ENCODE measurements at regions not wholly inside any gene's neighbourhood (a gene's known extent, or its start where the extent isn't known, plus 50 kb on each side); places are given as distances from the start of the nearest gene placed in this dataset.
A peak's percentile ranks its signal among the peaks of the same experiment; 100 is the strongest.
"Not testable (repeated sequence)": the region's sequence is repeated elsewhere in the genome, so short reads cannot be mapped to it uniquely, and the experiment has no call there.

DNA sequence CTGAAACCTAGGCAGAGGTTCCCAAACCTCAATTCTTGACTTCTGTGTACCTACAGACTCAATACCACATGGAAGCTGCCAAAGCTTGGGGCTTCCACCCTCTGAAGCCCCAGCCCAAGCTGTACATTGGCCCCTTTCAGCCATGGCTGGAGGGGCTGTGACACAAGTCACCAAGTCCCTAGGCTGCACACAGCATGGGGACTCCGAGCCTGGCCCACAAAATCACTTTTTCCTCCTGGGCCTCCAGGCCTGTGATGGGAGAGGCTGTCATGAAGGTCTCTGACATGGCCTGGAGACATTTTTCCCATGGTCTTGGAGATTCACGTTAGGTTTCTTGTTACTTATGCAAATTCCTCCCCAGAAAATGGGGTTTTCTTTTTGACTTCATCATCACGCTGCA, 217.5 kb upstream of the ALCAM start:
- not testable (repeated sequence) for DNase-seq

DNA sequence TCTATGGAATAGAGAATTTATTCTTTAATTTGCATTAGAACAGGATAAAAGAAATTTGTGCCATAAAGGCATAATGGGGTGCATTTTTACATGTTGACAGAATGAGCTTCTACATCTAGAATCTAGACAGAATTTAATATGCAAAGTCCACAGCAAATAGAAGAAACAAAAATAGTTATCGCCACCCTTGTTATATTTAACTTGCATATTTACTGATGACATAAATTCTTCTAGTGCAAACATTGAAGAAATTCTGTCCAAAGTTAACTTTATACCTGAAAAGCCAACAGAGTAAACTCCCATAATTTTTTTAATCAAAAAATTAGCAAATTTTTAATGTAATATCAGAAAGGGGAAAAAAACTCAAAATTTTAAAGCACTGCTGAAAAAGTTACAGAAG, 213.7 kb upstream of the ALCAM start:
- no peak for DNase-seq

DNA sequence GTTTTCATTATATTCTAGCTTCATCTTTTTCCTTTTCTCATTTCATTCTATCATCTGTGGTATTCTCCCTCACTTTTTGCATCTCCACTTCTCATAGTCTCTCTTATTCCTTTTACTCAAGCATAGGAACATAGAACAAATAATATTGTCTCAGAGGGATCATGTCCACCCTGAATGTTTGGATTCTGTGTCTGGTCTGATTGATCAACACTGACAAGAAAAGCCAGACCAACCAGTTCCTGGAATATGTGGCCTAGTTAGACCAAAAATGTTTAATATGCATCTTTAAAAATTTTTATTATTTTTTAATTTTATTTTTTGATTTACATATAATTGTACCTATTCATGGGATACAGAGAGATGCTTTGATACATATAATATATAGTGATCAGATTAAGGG, 212.0 kb upstream of the ALCAM start:
- DNase-seq, result no peak

DNA sequence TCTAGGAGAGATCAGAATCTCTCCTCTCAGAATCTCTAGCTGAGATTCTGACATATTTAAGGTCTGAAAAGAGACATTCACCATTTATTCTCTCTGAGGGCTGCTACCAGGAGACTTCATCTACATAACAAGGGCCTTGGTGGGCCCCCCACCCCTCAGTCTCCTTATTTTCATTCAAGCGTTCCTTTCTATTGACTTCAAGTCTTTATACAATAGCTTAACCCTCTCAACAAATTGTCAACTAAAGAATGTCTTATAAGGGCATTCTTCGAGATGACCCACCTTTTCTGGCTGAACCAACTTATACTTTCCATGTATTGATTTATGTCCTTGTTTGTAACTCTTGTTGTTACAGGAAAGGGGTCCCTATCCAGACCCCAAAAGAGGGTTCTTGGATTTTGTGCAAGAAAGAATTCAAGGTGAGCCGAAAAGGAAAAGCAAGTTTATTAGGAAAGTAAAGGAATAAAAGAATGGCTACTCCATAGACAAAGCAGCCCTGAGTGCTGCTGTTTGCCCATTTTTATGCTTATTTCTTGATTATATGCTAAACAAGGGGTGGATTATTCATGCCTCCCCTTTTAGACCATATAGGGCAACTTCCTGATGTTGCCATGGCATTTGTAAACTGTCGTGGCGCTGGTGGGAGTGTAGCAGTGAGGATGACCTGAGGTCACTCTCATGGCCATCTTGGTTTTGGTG, 209.5 kb upstream of the ALCAM start:
- no peak for DNase-seq

DNA sequence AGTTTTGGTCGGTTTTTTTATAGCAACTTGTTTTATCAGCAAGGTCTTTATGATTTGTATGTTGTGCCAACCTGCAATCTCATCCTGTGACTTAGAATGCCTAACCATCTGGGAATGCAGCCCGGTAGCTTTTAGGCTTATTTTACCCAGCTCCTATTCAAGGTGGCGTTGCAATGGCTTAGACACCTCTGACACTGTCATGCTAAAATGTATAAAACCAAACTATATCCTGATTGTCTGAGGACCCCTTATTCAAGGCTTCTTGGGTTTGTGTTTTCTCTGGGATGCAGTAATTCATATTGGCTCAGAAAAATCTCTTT, 209.0 kb upstream of the ALCAM start:
- DNase-seq, result no peak

DNA sequence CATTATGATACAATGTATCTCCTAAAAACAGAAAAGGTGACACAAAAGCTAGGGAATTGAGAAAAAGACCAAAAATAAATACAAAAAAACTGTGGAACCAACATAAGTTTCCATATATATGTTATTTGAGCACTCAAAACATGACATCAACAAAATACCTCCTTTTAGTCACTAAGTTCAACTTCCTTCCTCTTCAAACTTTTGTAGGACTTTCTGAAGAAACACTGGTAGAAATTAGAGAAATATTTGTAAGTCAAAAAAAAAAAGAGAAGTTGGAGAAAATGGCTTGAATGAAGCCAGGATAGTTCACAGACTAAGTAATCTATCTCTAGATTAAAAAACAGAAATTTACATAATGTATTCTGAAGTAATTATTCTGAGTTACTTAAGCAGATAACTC, 208.4 kb upstream of the ALCAM start:
- no peak for DNase-seq

DNA sequence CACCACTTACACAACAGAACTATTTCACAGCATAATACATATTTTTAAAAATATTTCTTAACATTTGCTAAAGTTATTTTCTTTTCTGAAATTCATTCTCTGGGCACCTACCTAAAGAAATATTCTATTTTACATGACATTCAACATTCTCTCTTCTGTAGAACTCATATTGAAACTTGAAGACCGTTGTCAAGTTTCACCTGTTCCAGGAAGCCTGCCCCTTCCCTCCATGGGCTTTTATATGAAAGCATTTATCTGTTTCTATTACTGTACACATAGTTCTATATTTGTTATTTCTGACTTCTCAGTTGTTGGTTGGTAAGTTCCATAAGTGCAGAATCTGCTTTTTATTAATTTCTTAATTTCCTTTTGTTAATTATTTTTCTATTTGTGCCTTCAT, 204.3 kb upstream of the ALCAM start:
- no peak for DNase-seq

DNA sequence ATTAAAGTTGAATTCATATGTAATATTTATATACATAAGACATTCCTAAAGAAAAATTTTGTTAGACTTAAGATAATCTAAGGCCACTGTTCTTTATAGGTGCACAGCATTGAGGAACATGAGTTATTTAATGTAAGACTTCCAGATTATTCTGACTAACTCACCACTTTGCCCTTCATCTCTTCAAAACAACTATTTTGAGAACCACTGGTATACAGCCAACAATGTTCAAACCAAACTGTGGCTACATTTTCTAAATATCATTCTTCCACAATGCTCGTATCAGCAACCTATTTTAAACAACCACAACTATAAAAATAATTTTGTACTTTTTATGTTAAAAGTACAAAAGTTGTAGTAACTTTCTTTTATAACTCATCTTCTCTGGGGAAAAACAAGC, 199.8 kb upstream of the ALCAM start:
- no peak for DNase-seq

DNA sequence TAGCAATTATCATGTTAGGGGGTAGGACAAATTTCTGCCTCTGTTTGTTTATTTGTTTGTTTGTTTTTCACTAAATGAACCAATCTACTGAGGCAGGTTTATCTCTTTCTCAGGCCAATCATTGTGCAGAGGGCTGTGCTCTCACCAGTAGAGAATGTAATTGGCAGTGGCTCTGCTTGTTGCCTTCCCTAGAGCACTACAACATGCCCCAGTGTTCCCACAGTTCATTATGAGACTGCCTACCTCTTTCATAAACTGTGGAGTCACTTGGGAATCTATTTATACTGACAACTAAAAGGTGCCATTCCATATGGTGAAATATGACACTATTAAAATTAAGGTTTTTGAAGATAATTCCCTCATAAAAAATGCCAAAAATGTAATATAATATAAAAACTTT, 196.3 kb upstream of the ALCAM start:
- DNase-seq, result no peak

DNA sequence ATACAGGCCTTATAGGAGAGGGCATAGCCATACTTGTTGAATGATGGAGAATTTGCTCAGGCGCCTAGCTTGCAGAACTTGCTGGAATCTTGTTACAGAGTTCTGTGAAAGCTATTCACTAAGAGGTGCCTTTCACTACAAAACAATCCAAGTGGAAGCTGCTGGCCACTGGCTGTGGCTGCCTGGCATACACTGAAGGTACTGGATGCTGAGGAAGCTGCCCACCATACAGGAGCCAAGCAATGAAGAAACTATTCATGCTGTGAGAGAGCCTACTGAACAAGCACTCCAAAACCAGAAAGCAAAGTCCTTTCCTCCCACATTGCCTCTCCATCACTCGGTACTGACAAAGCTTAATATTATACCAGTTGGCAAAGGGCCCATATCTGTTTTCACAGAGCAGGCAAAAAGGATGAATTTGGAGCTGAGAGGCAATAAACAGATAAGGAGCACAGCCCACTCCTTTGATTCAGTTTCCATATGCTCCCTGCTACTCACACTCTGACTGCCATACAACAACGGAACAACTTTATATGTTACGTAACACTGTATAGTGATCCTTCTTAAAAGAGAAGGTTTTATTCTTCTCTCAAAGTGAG, 192.6 kb upstream of the ALCAM start:
- no peak for DNase-seq

DNA sequence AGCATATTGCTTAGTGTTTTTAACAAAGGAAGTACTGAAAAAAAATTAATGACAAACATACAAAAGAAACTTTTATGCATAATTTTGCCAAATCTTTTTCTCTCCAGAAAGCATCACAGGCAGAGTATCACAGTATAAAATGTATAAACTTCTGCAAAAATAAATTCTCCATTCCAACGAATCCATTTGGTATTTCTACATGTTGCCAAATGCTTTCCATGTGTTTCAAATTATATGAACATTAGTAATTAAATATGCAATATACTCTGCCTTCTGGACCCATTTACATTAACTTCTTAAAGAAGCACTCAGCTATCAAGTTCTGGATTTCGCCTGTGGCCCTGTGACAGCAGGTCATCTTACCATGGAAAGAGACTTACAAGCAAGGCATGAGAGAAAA, 189.1 kb upstream of the ALCAM start:
- DNase-seq, result peak; percentile 57

DNA sequence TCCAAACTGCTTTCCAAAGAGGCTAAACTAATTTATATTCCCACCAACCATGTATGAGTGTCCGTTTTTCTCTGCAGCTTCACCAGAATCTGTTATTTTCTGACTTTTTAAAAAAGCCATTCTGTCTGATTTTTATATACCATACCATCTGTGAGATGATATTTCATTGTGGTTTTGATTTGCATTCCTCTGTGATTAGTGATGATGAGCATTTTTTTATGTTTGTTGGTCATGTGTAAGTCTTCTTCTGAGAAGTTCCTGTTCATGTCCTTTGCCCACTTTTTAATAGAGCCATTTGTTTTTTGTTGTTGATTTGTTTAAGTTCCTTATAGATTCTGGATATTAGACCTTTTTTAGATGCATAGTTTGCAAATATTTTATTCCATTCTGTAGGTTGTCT, 179.4 kb upstream of the ALCAM start:
- no peak for DNase-seq

DNA sequence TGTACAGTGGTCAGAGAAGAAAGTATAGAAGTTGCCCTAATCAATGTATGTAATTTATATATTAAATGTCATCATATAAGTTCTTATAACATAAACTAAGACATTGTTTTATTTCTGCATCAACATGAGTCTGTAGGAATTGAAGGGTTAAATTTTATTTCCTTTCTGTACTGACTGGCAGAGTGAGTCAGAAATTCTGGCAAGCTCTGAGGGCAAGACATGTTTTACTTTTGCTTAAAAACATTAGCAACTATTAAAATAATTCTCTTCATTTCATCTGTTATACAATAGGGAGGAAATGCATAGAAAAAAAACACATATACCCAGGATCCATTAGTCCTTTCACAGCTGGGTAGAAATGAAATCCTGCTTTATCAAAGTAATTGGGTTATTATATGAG, 171.4 kb upstream of the ALCAM start:
- DNase-seq, result no peak

DNA sequence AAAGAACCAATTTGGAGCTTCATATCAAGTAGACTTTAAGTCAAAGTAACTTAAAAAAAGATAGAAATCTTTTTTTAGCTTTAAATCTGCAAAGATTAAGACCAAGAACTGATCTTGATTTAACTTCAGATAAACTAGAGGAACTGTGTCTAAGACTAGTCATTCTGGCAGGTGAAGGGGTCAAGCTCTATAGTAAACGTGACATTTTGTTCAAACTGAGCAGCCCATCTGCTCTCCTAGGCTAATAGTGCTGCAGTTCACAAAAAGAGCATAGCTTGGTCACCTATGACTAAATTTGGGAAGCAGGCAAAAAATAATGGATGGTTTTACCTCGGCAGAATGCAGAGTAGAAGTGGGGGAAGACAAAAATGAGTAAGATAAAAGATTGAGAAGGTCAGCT, 168.8 kb upstream of the ALCAM start:
- DNase-seq, result no peak

DNA sequence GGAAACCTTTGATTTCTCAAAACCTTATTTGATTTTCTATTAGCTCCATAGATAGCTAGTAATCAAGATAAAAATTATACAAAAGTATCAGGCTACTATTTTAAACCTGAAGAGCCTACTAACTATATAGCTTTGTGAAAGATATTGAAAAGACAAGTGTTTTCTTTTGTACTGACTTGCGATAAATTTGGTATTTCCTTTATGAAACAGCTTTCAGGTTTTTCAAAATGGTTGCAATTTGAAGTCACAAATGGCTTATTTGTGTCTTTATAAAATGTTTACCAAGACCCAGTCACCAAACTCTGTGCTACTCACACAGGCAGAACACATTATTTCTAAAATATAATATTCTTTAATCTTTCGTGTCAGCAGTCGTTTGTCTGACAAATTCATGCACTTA, 167.5 kb upstream of the ALCAM start:
- DNase-seq, result no peak

DNA sequence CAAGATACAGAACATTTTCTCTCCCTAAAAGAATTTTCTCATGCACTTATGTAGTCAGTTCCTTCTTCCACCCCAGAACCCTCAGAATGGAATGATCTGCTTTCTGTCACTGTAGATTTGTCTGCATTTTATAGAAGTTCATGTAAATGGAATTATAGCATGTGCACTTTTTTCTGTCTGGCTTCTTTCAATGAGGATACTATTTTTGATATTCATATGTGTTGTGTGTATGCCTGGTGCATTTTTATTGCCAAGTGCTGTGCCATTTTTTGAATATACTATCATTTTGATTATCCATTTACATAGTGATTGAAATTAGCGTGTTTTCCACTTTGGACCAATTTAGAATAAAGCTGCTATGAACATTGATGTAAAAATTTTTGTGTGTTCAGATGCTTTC, 156.6 kb upstream of the ALCAM start:
- DNase-seq, result no peak

DNA sequence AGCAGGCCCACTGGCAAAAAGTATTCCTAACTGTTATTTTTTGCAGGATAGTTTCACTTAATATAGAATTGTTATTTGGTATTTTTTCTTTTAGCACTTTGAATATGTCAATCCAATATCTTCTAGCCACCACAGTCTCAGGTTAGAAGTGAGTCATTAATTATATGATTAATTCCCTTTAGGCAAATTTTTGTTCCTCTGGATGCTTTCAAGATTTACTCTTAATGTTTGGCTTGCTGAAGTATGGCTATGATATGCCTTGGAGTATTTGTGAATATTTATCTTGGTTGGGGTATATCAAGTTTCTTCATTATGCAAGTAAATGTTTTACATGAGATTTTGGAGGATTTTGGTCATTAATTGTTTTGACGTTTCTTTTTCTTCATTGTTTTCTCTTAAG, 152.1 kb upstream of the ALCAM start:
- no peak for DNase-seq

DNA sequence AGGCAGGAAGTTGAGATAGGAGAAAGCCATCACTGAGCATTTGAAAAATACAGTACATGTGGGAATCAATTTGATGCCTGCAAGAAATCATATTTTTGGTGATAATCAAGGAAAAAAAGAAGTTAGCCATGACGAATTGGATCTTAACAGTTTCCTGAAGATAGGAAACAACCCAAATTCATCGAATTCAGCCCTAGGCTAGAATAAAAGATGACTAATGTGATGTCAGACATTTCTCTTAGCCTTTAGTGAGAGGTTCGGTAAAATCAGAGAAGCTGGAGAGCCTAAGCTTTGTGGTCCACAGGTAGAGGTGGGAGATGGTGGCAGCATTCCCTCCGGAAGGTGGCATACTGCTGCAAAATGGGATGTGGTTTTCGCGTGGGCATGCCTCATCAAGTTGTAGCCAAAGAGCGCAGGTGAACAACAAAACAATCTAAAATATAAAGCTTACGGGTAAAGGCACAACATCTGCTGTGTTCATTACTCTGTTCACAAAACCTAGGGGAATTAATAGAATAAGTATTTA, 144.1 kb upstream of the ALCAM start:
- no peak for DNase-seq

DNA sequence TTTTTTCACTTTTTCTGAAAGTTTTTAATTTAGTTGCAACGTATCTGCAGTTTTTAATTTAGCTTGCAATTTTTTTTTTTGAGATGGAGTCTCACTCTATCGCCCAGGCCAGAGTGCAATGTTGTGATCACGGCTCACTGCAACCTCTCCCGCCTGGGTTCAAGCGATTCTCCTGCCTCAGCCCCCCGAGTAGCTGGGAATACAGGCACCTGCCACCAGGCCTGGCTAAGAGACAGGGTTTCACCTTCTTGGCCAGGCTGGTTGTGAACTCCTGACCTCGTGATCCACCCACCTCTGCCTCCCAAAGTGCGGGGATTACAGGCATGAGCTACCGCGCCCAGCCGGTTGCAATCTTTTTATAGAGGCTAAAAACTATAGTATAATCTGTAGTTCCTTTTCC, 142.9 kb upstream of the ALCAM start:
- no peak for DNase-seq

DNA sequence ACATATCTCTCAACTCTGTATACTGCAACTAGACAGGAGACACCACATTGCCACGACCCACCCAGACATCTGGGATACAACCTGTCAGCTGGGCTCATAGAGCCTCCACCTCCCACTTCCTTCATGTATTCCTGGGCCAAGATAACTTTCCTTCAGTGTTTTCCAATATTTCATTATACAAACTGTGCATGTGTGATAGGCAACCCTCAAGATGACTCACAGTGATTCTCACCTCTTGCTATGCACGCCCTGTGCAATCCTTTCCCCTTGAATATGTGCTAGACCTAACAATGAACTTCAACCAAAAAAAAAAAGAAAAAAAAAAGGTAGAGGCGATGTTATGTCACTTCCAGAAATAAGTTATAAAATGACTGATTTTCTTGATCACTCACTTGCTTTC, 138.0 kb upstream of the ALCAM start:
- no peak for DNase-seq

DNA sequence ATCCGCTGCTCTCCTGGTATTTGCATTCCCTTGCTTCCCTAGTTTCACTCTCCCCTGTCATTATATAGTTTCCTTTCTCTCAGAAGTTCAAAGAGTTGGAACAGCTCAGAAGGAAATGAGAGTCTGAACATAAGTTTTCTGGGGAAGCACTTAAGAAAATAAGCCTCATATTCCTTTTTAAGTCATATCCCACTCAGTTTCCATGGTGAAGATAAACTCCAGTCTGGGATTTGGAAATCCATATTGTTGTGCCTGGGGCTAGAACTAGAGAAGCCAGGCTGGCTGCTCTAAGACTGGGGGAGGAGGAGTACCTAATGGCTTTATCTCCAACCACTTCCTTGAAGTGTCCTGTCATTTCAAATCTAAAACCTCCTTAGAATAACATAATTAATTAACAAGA, 134.2 kb upstream of the ALCAM start:
- no peak for DNase-seq

DNA sequence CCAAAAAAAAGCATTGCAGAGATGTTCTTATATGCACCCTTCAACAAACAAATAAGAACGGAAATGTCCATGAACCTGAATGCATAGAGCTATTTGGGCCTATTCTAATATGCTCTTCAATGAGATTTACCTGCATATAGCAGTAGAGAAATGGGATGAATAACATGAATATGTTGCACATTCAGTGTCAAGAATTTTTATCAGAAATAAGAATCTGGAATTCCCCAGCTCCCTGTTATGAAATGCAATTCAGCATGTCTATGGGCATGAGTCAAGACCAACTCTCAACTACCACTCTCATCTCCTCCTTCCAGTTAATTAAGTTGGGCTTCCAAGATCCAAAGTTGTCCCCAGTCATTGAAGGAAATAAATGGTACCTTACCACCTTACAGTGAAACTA, 133.7 kb upstream of the ALCAM start:
- no peak for DNase-seq

DNA sequence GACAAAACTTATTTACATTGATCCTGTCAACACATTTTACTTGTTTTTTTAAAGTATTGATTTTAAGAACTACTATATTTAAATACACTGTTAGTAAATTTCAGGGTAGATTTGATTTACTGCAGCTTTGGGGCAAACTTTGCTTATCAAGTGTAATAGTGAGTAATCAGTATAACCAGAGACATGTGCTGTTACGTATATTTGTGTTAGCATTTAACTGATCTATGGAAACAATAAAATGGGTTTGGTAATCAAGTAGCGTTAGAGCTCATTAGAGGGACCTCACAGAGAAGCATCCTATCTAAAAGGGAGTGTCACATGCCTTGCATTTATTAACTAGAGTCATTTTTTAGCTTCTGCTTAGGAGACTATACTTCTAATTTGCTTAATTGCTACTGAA, 131.5 kb upstream of the ALCAM start:
- no peak for DNase-seq

DNA sequence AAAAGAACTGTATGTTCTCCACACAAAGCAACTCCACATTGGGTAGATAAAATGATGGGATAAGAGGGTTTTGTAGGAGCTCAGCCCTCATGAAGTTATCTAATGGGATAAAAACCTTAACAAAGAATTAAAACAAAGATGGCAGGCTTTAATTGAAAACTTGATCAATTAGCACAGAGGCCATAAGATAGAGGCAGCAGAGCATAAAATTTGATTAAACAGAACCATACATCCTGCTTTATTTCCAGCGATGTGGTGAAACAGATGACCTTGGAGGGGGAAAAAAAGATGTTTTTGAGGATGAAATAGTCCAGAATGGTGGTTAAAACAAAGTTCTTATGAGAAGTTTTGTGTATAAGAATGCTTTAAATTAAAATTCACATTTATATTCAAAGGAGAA, 130.9 kb upstream of the ALCAM start:
- no peak for DNase-seq

DNA sequence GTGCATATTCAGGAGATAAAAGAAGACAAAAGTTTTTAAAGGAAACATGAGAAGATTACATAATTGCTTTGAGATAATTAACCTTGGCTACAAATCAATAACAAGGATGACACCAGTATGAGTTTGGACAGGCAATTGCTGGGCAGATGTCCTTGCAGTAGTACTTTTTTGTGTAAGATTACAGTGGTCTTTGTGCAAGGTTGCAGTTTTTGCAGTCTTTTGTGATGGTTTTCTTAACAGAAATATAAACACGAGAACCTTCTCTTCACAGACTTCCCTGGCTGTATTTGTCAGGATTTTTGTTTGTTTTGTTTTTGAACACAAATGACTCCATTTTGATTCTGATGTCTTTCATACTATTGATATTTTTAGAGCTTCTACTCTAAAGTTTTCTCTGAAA, 128.3 kb upstream of the ALCAM start:
- DNase-seq, result no peak

Measured in skin of body (tissue), 1 donor.